Prostate gland (tissue), 2 donors: ENCODE measurements at regions not wholly inside any gene's neighbourhood (a gene's known extent, or its start where the extent isn't known, plus 50 kb on each side); places are given as distances from the start of the nearest gene placed in this dataset.

ENCODE experiments used
- DNase-seq: peaks from one replicate; pipeline ENCODE4 v3.0.0-alpha.2; 2019; ENCODE audit warnings: low spot score
- H3K27ac ChIP-seq, 2 donors: fragments of 200-600 bp; sonication (generic); 2 replicates each; pipeline ENCODE4 v1.5.1; 2017 to 2019
- H3K27me3 ChIP-seq: fragments of 200-600 bp; sonication (generic); replicated peaks from 2 replicates; pipeline ENCODE4 v1.5.1; 2019; ENCODE audit not compliant: insufficient read depth
- H3K36me3 ChIP-seq, 2 donors: fragments of 200-600 bp; sonication (generic); 1 replicate in 1 of 2; 2 replicates in 1 of 2; pipeline versions ENCODE4 v1.5.1 to v1.8.1; 2017 to 2019
- H3K4me1 ChIP-seq: fragments of 200-600 bp; sonication (generic); replicated peaks from 2 replicates; pipeline ENCODE4 v1.5.1; 2019
- H3K4me3 ChIP-seq, 2 donors: fragments of 200-600 bp; sonication (generic); 2 replicates each; pipeline ENCODE4 v1.5.1; 2017 to 2019
- H3K9me3 ChIP-seq: fragments of 200-600 bp; sonication (generic); 2 replicates; pipeline ENCODE4 v1.5.1; 2017
- CTCF ChIP-seq, 4 experiments: fragments of 200-600 bp in 2 of 4; fragments of 450-650 bp in 2 of 4; sonication (generic) in 2 of 4; IDR thresholded peaks; 1 replicate in 3 of 4; 2 replicates in 1 of 4; pipeline ENCODE4 v1.5.1; 2016 to 2019; ENCODE audit warnings: antibody characterized with exemption in 4 of 4, mild to moderate bottlenecking in 2 of 4, moderate library complexity in 2 of 4
- POLR2A ChIP-seq: fragments of 450-650 bp; IDR thresholded peaks from one replicate; pipeline ENCODE4 v1.6.1; 2016; ENCODE audit warnings: antibody characterized with exemption, mild to moderate bottlenecking
- POLR2AphosphoS5 ChIP-seq: sonication (generic); formaldehyde crosslinking; IDR thresholded peaks from one replicate; pipeline ENCODE4 v1.6.1; 2017; ENCODE audit warnings: antibody characterized with exemption
- WGBS: methylation state at CpG from one replicate; pipeline ENCODE4 v1.1.5; 2018; 5-methylcytosine and 5-hydroxymethylcytosine counted together
- intact Hi-C: fragments of 100-400 bp; cut with DNase I; formaldehyde crosslinking; loops from one replicate; pipeline ENCODE4 v1.14.2; 2022

DNA sequence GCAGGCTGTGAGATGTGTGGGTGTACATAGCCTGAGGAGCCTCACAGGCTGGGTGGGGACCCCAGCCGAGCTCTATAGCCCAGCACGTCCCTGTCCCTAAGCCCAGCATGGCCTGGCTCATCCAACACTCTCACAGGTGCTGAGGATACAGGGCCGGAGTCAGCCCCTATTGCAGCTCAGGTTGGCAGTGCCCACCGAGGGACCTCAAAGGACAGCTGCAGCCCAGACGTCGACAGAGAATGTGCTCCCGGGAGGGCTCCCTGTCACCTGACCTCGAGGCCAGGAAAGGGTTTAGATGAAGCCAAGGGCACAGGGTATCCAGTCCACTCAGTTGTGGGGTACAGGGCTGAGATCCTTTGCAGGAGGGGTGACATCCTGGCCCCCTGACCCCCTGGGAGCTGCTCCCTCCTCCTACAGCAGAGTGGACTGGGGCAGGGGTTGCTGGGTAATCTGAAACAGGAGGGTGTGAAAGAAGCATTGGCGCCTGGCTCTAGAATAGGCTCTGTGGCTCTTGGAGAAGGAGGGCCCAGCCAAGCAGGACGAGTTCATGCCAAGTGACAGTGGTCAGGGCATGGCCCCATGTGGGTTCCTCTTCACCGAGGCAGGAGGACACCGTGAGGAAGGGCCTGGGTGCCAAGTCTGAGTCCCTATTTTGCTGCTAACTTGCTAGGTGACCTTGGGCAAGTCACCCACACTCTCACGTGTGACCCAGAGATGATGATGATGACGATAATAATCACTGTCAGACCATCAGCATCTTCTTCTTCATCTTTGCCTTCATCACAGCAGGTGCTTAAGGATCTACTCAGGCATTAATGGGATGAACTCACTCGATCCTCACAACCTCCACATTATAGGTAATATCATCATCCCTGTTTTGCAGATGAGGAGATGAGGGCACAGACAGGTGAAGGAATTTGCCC is 68.0 kb downstream of the RMI2 start:
- TF ChIP-seq POLR2AphosphoS5 (no peak), POLR2A (no peak)
- no peak for DNase-seq
- no peaks in the 10 kb centered on the region for H3K27me3 ChIP-seq
- 85% methylated on average over 15 of the region's 15 CpGs for WGBS
- intact Hi-C loops: no loop called here
- H3K36me3 ChIP-seq: no peaks in the 10 kb centered on the region
- H3K4me1 ChIP-seq: no peaks in the 10 kb centered on the region
- no peak overlapping the region for H3K27ac ChIP-seq
- no peaks in the 10 kb centered on the region for H3K9me3 ChIP-seq
- no peak overlapping the region for H3K4me3 ChIP-seq

- WGBS: 74% methylated on average over 11 of the region's 11 CpGs
- TF ChIP-seq POLR2AphosphoS5: no peak
- no peak for TF ChIP-seq POLR2A
- no peak for TF ChIP-seq CTCF (IDR thresholded peaks at IDR 0.05)
- Histone ChIP-seq H3K9me3 (no peaks in the 10 kb centered on the region), H3K4me3 (no peak overlapping the region), H3K27me3 (no peaks in the 10 kb centered on the region), H3K4me1 (no peaks in the 10 kb centered on the region), H3K27ac (no peak overlapping the region), H3K36me3 (no peaks in the 10 kb centered on the region)
- no peak for DNase-seq
- intact Hi-C loops: no loop called here
Measured at GRCh38 chr16:11413907-11414595, 68.8 kb downstream of the RMI2 start.

- no peak for DNase-seq
- Histone ChIP-seq H3K27me3 (no peaks in the 10 kb centered on the region), H3K4me3 (no peak overlapping the region), H3K36me3 (no peaks in the 10 kb centered on the region), H3K27ac (no peak overlapping the region), H3K4me1 (no peaks in the 10 kb centered on the region), H3K9me3 (no peaks in the 10 kb centered on the region)
- 77% methylated on average over 17 of the region's 21 CpGs for WGBS
- no peak for TF ChIP-seq POLR2A
- TF ChIP-seq CTCF (IDR thresholded peaks at IDR 0.05): no peak
- TF ChIP-seq POLR2AphosphoS5: no peak
- intact Hi-C loops: no loop called here
Measured at GRCh38 chr16:11414815-11415775, 69.8 kb downstream of the RMI2 start.

GRCh38 chr16:11416228-11417001 is 71.2 kb downstream of the RMI2 start:
- H3K27ac ChIP-seq: no peak overlapping the region
- DNase-seq: no peak
- H3K27me3 ChIP-seq: no peaks in the 10 kb centered on the region
- WGBS: 92% methylated on average over 16 of the region's 16 CpGs
- no peaks in the 10 kb centered on the region for H3K9me3 ChIP-seq
- intact Hi-C loops: no loop called here
- H3K4me1 ChIP-seq: no peaks in the 10 kb centered on the region
- no peaks in the 10 kb centered on the region for H3K36me3 ChIP-seq
- H3K4me3 ChIP-seq: no peak overlapping the region
- TF ChIP-seq CTCF (IDR thresholded peaks at IDR 0.05) (no peak), POLR2A (no peak), POLR2AphosphoS5 (no peak)
